ENCODE measurements at regions not wholly inside any gene's neighbourhood (a gene's known extent, or its start where the extent isn't known, plus 50 kb on each side); places are given as distances from the start of the nearest gene placed in this dataset.

GRCh38 chr6:80540700-80541099 lies 434.2 kb downstream of the BCKDHB start:
- ChIA-PET POLR2A (no interaction called here), CTCF (interaction anchor here (0.9 kb wide), 1 partner anchor 12 kb away, joined by 3 read pairs; no protein-coding TSS in a partner anchor)
- DNase-seq (ENCODE audit: extremely low spot score) = no peak

DNA sequence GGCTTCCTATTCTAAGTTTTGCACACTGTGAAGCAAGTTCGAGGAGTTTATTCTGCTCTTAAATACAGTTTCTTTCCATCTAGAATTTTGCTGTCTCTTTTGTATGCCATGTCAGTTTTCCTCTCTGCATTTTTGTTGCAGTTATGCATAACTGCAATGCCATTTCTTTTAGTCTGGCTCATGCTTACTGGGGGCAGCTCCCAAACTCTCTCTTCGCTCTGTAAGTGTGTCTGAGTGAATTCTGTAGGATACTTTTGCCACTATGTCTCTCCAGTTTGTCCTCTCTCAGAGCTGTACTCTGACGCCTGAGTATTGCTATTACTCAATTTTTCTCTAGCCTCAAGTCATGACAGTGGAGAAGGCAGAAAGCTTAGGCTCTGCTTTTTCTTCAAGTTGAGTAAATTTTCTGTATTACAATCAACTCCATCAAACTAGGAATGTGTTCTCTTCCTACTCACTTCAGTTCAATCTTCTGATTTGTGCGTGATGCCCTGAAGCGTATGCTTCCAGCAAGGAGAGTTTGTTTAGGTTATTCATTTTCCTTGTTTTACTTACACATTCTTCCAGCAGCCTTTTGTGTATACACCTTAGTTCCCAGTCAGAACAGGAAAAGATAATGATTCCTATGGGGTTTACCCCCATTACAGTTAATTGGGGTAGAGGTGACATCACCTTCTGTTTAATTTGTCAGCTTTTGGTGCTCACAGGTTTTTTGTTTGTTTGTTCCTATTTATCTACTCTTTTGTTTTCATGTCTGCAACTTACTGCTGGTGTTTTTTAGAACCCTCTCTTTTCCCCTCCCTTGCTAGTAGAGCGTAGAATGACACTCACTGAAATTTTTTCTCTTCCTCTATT lies 430.9 kb downstream of the BCKDHB start:
- CTCF ChIA-PET = interaction anchor here (1.1 to 3.0 kb wide), 3 partner anchors 11 to 15 kb away, joined by 3 to 10 read pairs (median 7); no protein-coding TSS in a partner anchor
- DNase-seq (ENCODE audit: extremely low spot score) = no peak
- POLR2A ChIA-PET = no interaction called here
- TF ChIP-seq CTCF (IDR thresholded peaks at IDR 0.05; ENCODE audit: control extremely low read depth, extremely low read depth, low read depth, missing control alignments) = no peak

More at GRCh38 chr6:80540700-80541099, 434.2 kb downstream of the BCKDHB start:
- TF ChIP-seq CTCF (IDR thresholded peaks at IDR 0.05; ENCODE audit: control extremely low read depth, extremely low read depth, low read depth, missing control alignments) = no peak

DNA sequence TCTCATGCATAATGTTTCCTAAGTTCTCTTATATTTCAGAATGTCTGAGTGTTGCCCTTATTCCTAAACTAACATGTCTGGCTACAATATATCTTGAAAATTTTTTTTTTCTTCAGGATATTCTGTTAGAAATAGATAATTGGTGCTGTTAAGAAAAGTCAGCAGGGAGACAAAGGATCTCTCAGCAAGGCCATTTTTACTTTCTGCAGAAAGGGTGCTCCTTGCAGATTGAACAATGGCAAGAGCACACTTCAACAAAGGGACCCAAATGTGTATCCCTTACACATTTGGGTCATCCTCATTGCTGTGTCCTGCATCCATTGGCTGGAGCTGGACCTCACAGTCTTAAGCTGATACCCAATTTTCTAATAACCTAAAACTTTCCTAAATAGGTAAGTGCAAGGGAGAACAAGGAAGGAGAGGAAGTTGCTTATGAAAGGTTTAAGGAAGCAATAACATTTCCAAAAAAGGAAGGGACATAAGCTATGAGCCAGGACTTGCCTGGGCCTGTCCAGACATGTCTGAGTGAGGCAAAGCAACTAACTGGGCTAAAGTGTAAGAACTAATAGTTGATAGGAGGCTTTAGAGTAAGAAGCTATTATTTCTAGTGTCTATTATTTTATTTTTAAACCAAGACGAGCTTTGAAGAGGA lies 429.6 kb downstream of the BCKDHB start:
- no peak for DNase-seq (ENCODE audit: extremely low spot score)
- POLR2A ChIA-PET = no interaction called here
- CTCF ChIA-PET = interaction anchor here (0.6 to 3.0 kb wide), 4 partner anchors 10 to 16 kb away, joined by 3 to 10 read pairs (median 6); no protein-coding TSS in a partner anchor
- TF ChIP-seq CTCF (IDR thresholded peaks at IDR 0.05; ENCODE audit: control extremely low read depth, extremely low read depth, low read depth, missing control alignments) = no peak

GRCh38 chr6:80531681-80532619 lies 425.5 kb downstream of the BCKDHB start:
- no peak for TF ChIP-seq CTCF (IDR thresholded peaks at IDR 0.05; ENCODE audit: control extremely low read depth, extremely low read depth, low read depth, missing control alignments)
- POLR2A ChIA-PET = no interaction called here

GRCh38 chr6:80530103-80530502 lies 423.6 kb downstream of the BCKDHB start:
- TF ChIP-seq CTCF (IDR thresholded peaks at IDR 0.05; ENCODE audit: control extremely low read depth, extremely low read depth, low read depth, missing control alignments) = no peak
- ChIA-PET POLR2A (no interaction called here), CTCF (interaction anchor here (1.4 to 1.5 kb wide), 2 partner anchors 8 to 9 kb away, joined by 4 to 7 read pairs; no protein-coding TSS in a partner anchor)
- DNase-seq (ENCODE audit: extremely low spot score) = no peak

More at GRCh38 chr6:80531681-80532619, 425.5 kb downstream of the BCKDHB start:
- CTCF ChIA-PET = interaction anchor here (0.8 to 1.5 kb wide), 3 partner anchors 9 to 12 kb away, joined by 3 to 7 read pairs (median 3); no protein-coding TSS in a partner anchor
- DNase-seq (ENCODE audit: extremely low spot score) = no peak

GRCh38 chr6:80528115-80528514 lies 421.6 kb downstream of the BCKDHB start:
- POLR2A ChIA-PET = no interaction called here
- no peak for DNase-seq (ENCODE audit: extremely low spot score)
- CTCF ChIA-PET = no interaction called here

More at GRCh38 chr6:80528115-80528514, 421.6 kb downstream of the BCKDHB start:
- TF ChIP-seq CTCF (IDR thresholded peaks at IDR 0.05; ENCODE audit: control extremely low read depth, extremely low read depth, low read depth, missing control alignments) = no peak

Data from GM10248 (cell line).